ENCODE measurements at regions not wholly inside any gene's neighbourhood (a gene's known extent, or its start where the extent isn't known, plus 50 kb on each side); places are given as distances from the start of the nearest gene placed in this dataset.
"Not testable (repeated sequence)": the region's sequence is repeated elsewhere in the genome, so short reads cannot be mapped to it uniquely, and the experiment has no call there.

DNA sequence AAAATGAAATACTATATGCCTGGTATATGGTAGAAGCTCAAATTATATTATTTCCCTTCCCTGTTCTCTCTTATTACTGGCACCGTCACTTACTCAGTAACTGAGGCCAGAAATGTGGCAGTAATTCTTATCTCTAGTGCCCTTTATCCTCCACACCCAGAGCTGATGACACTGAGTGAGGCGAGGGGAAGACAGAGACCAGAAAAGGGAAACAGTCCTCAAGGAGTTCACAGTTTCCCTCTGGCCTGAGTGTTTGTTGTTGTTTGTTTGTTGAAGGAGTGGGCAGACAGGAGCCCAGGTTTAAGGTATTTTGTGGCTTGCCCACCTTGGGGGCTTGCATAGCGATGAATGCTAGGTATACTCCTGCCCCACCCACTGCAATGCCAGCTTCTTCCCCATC, 101.5 kb upstream of the FNDC3A start:
- DNase-seq: no peak
- in situ Hi-C loops (cut with MboI; ENCODE audit: low pct_unique_long_range_greater_than_20kb, low sequenced_read_pairs): no loop called here

DNA sequence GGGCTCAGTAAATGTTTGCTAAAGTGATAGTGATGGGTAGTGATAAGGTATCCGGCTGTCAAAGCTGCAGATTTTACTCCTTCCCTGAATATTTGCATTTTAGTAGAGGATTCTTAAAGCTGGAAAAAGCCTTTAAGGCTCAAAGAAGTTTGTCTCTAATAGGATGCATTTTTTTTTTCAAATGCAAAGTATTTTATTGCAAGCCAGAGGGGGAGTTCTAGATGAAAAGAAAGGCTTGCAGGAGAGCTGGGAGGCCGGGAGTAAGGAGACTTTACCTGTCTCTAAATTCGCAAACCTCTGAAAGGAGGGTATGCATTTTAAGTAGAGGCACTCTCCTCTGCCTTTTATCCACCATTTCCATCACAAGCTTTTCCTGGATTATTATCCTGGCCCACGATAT, 100.7 kb upstream of the FNDC3A start:
- in situ Hi-C loops (cut with MboI; ENCODE audit: low pct_unique_long_range_greater_than_20kb, low sequenced_read_pairs): no loop called here
- DNase-seq: no peak

DNA sequence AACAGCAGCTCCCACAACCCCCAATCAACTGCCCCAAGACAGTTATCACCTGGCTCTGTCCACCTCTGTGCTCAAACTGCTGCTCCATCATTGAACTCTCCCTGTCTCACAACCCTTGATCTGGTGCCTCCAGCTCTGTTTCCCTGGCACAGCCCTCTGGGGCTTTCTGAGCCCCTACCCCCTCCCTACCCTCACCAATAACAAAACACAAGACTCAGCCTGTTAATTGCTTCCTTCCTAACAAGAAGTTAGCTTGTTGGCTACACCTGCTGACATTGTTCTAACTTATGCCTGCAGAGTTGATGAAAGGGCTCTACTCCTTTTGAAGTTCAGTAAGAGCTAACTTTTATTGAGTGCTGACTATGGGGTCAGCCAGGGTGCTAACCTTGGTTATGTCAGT, 99.4 kb upstream of the FNDC3A start:
- DNase-seq: no peak
- in situ Hi-C loops (cut with MboI; ENCODE audit: low pct_unique_long_range_greater_than_20kb, low sequenced_read_pairs): no loop called here

DNA sequence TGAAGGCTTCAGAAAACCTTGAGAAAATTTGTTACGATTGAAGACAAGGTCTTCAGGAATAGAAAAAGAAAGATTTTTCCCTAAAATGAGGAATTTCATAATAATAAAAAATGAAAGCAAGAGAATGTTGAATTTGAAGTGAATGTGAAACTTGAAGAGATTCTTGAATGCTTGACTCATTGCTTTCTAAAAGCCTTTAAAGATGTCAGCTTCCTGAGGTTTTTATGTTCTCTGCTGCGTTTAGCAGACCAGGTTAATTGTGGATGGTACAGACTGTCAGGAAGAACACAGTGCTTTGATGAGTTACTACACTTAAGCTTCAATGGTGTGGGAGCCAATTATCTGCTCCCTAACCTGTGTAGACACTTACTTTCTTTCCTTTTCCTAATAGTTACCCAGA, 96.3 kb upstream of the FNDC3A start:
- in situ Hi-C loops (cut with MboI; ENCODE audit: low pct_unique_long_range_greater_than_20kb, low sequenced_read_pairs): no loop called here
- no peak for DNase-seq

DNA sequence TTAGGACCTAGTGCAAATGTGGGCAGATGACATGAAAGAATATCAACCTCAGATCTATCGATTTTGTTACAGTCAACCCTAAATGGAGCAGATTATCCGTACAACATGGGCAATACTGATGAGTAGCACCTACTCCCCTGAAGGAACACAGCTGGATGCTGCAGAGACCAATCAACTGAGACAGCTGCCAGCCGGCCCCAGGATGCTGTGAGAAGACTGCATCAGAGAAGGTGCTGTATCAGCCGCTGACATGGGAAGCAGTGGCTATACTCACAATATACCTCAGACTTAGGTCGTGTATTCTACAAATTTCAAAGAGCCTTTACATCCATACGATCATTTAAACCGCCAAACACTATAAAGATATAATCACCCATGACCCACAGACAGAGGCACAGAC, 95.9 kb upstream of the FNDC3A start:
- DNase-seq: no peak

DNA sequence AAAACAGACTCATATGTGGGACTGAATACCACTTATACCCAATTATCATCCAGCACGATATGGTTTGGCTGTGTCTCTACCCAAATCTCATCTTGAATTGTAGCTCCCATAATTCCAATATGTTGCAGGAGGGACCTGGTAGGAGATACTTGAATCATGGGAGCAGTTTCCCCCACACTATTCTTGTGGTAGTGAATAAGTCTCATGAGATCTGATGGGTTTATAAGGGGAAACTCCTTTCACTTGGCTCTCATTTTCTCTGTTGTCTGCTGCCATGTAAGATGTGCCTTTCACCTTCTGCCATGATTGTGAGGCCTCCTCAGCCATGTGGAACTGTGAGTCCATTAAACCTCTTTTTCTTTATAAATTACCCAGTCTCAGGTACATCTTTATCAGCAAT, 91.9 kb upstream of the FNDC3A start:
- in situ Hi-C loops (cut with MboI; ENCODE audit: low pct_unique_long_range_greater_than_20kb, low sequenced_read_pairs): not testable (repeated sequence)

More for the DNA sequence above, 95.9 kb upstream of the FNDC3A start:
- in situ Hi-C loops (cut with MboI; ENCODE audit: low pct_unique_long_range_greater_than_20kb, low sequenced_read_pairs): no loop called here

DNA sequence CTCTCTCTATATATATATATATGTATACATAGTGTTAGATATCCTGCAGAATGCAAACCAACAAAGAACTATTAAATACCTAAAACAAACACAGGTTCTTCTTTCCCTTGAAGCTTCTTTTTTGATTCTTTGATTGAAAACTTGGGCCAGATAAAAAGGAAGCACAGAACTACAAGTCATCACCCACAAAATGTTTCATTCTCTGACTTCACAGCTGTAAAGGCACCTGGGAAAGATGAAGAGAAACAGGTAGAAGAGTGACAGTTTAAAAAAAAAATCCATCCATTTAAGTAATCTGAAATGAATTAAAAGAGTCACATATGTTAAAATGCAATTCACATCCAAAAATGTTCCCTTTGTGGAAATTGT, 90.7 kb upstream of the FNDC3A start:
- DNase-seq: no peak
- in situ Hi-C loops (cut with MboI; ENCODE audit: low pct_unique_long_range_greater_than_20kb, low sequenced_read_pairs): no loop called here

More for the DNA sequence above, 91.9 kb upstream of the FNDC3A start:
- not testable (repeated sequence) for DNase-seq

DNA sequence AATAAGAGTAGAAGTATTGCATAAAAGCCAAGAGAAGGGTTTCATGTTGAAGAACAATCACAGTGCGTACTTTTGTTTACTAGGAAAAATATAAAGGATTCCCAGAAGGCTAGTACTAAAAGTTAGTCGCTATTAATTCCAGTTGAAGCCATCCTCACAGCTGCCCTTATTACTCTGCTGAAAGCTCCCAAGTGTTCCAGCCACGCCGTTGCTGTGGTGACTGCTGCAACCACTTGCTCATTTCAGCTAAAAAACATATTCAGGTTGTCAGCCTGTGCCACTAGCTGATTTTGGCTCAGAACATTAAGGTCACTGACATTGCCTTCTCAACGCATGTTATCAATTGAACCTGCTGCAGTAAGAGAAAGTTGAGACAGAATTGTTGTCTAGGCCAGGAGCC, 87.1 kb upstream of the FNDC3A start:
- in situ Hi-C loops (cut with MboI; ENCODE audit: low pct_unique_long_range_greater_than_20kb, low sequenced_read_pairs): no loop called here
- no peak for DNase-seq

DNA sequence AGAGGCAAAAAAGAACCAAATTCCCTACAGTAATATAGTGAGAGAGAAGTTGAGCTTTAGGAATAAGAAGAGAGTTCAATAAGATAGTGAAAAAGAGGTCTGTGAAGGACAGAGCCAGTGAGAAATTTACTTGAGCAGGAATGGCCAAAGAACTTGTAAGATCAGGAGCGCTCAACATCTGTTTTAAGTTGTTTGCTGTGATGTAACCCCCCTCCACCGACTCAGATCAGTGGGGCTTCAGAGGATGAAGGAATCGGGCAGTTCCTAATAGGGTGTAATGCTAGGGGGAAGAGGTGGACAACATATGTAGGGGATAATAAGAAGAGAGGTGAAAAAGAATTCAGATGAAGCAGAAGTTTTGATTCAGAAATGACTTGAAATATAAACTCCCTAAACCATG, 85.3 kb upstream of the FNDC3A start:
- in situ Hi-C loops (cut with MboI; ENCODE audit: low pct_unique_long_range_greater_than_20kb, low sequenced_read_pairs): no loop called here
- no peak for DNase-seq

DNA sequence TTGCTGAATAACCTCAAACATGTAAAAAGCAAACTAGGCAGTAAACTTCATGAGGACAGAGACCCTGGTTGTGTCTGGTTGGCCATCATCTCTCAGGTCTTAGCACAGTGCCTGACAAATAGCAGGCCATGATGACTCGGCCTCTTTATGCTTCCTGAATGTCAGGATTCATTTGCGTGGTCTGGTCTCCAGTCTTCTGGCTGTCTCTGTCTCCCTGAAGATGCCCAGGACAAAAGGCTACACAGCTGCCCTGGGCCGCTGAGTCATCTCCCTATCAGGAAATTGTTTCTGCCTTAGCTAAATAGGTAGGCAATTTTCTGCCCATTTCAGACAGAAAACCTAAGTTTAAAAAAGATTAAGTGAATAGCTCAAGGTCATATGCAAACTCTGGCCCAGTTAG, 84.1 kb upstream of the FNDC3A start:
- DNase-seq: no peak
- in situ Hi-C loops (cut with MboI; ENCODE audit: low pct_unique_long_range_greater_than_20kb, low sequenced_read_pairs): no loop called here

DNA sequence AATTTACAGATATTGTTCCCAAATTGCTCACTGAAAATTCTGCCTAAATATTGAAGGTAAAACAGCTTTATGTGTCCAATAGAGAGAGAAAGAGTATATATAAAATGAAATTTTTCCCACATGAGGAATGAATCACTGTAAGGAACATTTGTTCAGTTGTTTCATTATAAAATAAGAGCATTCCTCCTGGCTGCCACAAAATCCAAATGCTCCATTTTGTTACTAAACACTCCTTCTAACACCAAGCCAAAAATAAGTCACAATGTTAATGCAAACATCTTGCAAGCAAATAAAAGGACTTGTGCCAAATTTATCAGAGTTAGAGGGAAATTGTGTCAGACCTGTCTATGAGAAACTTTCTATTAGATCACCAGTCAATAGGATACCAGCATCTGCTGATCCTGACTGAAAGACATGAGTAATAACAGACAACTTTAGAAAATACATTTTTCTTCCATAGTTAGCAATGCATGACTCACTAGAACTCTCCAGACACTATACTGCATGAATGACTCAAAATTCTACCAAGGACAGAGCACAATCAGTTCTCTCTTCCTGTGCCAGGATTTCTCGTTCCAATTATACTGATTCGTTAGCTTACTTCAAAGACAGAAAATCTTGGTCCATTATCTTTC, 83.5 kb upstream of the FNDC3A start:
- DNase-seq: no peak
- in situ Hi-C loops (cut with MboI; ENCODE audit: low pct_unique_long_range_greater_than_20kb, low sequenced_read_pairs): no loop called here

DNA sequence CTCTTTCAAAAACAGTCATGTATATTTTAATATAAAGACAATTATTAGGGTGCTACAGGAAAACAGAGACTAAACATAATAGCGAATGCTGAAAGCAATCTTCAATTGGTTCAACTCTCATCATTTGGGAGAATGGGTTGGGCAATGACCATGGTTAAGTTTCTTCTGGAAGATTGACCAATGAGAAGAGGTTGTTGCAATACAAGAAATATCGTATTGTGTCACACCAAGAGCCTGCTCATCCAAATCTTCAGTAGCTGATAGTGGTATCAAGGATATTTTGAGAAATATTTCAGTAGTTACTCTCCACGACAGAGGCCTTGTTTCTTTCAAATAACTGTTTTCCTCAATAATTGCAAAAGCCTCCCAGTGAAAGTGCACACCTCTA, 83.0 kb upstream of the FNDC3A start:
- DNase-seq: no peak
- in situ Hi-C loops (cut with MboI; ENCODE audit: low pct_unique_long_range_greater_than_20kb, low sequenced_read_pairs): no loop called here

DNA sequence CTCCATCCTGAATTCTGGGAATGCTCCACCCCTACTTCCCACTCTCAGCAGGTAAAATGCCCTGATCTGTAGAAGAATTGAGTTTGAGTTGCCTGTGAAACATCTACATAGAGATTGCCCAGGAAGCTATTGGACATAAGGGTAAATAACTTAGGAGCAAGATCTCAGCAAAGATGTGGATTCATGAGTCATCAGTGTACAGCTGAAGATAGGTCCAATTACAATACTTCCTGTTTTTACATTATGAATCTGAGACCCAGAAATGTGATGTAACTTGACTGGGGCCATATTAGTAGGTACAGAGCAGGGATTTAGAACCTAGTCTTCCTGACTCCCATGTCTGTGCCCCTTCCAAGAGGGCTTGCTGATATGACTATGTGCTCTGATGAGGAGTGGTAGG, 79.4 kb upstream of the FNDC3A start:
- peak; percentile 49 for DNase-seq
- in situ Hi-C loops (cut with MboI; ENCODE audit: low pct_unique_long_range_greater_than_20kb, low sequenced_read_pairs): no loop called here

DNA sequence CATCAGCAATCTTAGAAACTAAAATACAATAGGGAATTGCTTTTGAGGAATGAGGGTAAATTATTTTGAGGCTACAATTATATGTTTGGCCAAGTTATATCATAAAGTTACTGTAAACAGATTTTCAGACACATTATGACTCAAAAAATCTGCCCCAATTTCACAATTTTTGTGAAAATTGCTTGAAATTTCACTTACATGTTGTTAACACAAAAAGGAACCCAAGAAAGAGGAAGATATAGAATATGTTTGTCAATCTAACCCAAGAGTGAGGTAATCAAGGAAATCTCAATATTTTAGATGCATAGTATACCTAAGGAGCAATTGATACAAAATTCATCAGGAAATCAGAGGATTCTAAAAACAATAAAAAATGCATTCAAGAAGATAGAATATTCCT, 73.9 kb upstream of the FNDC3A start:
- in situ Hi-C loops (cut with MboI; ENCODE audit: low pct_unique_long_range_greater_than_20kb, low sequenced_read_pairs): no loop called here
- no peak for DNase-seq

DNA sequence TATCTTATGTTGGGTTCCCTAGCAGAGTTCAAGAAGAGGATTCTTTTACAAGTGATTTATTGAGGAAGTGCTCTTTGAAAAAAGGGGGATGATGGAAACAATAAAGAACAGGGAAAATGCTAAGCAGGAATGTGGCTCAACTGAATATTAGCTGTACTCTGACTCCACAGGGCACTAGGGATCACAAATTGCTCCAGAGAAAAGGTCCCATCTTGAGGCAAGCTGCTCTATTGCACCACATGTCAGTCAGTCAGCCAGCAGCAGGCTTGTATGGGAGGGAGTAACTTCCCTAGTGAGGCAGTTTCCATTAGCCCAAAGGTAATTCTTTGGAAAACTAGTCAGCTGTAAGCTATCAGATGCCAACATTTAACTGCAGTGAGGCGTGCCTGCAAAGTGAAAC, 73.3 kb upstream of the FNDC3A start:
- peak; percentile 6 for DNase-seq

DNA sequence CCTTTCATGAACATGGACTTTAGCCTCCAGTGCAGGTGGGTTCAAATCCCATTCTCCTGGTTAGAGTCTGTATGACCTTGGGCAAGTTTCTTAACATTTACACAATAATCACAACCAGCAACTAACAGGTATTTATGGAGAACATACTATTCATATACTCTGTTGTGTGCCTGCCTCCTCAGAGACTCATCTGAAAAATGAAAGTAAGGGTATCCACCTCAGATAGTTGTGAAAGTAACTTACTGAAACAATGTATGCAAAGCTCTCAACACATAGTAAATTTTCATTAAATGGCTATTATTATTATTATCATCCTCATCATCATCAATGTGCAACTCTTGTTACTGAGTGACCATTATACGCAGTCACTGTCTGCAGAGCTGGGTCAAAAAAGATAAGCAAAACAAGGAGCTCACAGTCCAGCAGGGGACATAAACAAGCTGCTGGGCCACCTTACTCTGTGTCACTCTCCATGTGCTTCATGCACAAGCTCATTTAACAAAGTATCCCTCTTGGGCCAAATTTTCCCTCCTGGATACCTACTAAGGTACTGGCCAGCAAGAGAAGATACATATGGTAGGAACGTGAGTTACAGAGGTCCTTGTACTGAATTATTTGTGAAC, 70.9 kb upstream of the FNDC3A start:
- DNase-seq: no peak
- in situ Hi-C loops (cut with MboI; ENCODE audit: low pct_unique_long_range_greater_than_20kb, low sequenced_read_pairs): no loop called here

More for the DNA sequence above, 73.3 kb upstream of the FNDC3A start:
- in situ Hi-C loops (cut with MboI; ENCODE audit: low pct_unique_long_range_greater_than_20kb, low sequenced_read_pairs): no loop called here

DNA sequence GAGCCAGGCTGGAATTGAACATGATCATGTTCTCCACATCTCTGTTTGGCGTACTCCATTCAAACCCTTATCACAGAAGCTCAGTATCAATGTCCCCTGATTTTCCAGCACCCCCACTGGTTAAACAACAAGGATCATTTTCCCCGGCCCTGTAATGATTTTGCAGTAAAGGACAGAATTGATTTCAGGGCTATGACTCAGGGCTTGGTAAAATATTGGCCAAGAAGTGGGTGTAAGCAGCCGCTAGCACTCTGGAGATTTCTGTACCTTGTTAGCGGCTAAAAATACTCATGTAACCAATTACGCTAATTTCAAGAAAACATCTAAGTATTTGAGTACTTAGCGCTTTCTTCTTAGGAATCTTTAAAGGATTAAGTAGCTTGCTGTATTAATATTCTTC, 69.5 kb upstream of the FNDC3A start:
- DNase-seq: no peak
- in situ Hi-C loops (cut with MboI; ENCODE audit: low pct_unique_long_range_greater_than_20kb, low sequenced_read_pairs): no loop called here

DNA sequence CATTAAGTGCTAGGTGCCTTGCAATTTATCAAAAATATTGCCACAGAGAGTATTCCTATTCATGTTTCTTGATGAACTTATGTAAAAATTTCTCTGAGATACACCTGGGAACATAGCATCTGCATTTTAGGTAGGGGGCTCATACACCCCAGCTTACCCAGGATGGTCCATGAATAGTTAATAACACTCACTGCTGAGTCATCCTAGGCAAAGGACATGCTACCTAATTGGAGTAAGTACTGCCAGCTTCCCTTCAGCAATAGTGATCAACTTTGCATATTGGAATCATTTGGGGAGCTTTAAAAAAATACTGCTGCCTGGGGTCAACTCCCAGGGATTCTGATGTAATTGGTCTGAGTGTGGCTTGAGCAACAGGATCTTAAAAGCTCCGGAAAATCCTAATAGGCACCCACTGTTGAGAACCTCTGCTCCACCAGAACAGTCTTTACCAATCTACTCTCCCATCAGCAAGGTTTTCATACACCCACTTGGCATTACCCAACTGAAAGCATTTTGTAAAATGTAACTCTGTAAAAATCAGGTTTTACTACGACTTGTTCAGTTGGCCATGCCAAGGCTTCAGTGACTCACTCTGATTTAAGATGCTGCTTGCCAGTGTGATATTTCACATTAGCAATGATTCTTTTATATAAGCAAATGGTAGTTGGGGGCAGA, 67.2 kb upstream of the FNDC3A start:
- DNase-seq: no peak
- in situ Hi-C loops (cut with MboI; ENCODE audit: low pct_unique_long_range_greater_than_20kb, low sequenced_read_pairs): no loop called here

DNA sequence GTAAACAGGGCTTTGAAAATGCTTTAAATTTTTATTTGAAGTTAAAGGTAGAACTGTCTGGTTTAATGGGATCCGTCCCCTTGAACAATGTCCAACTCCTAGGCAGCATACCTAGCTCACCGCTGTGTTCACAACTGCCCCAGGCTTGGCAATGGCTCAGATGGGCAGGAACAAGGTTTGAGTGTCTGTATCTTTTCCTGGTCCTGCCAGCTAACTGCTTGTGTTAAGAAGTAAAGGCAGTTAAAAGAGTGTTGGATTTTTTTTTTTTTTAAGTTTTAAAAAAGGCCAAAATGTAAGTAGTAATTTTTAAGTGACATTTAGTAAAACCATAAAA, 66.7 kb upstream of the FNDC3A start:
- in situ Hi-C loops (cut with MboI; ENCODE audit: low pct_unique_long_range_greater_than_20kb, low sequenced_read_pairs): no loop called here
- no peak for DNase-seq

DNA sequence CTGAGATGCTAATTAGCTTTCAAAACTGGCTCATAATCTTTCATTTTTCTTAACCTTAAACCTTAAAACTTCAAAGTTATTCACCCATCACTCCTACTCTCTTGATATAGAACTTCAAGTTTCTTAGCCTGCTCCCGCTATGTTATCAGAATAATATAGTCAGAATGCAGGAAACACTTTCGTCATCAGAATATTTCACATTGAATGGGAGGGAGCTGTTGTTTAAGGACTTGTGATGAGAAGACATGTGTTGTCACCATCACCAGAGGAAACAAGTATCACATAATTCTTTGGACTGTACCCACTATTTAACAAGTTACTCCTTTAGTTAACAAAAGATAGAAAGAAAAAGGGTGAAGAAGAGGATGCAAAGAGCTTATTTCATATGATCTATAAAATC, 65.0 kb upstream of the FNDC3A start:
- no peak for DNase-seq
- in situ Hi-C loops (cut with MboI; ENCODE audit: low pct_unique_long_range_greater_than_20kb, low sequenced_read_pairs): no loop called here

DNA sequence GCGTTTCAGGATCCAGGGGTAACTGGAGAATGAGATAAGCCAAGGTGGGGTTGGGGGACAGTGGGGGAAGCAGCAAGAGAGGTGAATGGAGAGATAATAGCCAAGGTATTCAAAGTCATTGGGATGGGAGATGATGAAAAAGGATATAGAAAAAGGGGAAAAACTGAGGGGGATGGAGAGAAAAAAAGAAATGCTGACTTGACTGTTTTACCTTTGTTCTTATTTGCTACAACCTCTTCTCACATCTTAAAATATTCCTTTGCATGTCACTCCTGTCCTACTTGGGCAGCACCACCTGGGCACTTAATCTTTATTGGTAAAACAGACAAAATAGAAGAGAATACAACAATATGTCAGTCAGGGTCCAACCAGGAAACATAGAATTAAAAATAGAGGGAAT, 56.0 kb upstream of the FNDC3A start:
- in situ Hi-C loops (cut with MboI; ENCODE audit: low pct_unique_long_range_greater_than_20kb, low sequenced_read_pairs): no loop called here
- no peak for DNase-seq

Data from KBM-7 (cell line).